HG02759 (cell line): ENCODE measurements at regions not wholly inside any gene's neighbourhood (a gene's known extent, or its start where the extent isn't known, plus 50 kb on each side); places are given as distances from the start of the nearest gene placed in this dataset.

ENCODE experiments used
- ATAC-seq: cut with Tn5 transposase; IDR thresholded peaks from one replicate; pipeline ENCODE4 v1.9.1; 2021; ENCODE audit warnings: mild to moderate bottlenecking, moderate library complexity; ENCODE audit not compliant: unreplicated experiment

DNA sequence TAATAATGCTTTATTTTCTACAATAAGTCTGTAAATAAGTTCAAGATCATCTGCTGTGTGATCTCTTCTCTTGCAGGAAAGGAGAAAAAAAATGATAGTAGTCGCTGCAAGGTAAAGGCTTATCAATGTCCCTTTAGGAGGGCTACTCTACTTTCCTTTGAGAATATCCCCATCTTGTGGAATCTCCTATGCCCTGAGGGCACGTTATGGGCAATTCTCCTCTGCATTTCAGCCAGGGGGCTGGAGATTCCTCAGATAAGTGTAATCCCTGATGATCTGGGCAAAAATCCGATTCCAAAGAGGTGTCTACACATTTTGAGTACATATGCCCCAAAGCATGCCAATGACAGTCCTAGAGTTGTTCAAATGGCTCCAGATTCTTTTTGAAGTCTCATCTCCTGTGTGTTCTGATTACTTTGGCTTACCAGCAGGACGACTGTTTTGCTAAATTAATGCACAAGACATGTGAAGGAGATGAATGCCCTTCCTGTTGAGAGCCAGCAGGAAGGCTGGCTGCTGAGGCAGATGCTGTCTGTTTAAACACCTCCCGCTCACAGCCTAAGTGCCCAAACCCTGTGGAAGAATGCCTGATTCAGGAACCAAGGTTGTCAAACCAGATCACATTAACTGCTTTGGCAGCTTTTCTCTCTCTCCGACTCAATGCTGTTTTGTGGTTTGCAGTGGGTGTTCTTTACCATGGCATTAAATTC lies 171.2 kb upstream of the COL1A2 start:
- no peak for ATAC-seq

GRCh38 chr7:94228223-94228622 lies 166.5 kb upstream of the COL1A2 start:
- no peak for ATAC-seq

DNA sequence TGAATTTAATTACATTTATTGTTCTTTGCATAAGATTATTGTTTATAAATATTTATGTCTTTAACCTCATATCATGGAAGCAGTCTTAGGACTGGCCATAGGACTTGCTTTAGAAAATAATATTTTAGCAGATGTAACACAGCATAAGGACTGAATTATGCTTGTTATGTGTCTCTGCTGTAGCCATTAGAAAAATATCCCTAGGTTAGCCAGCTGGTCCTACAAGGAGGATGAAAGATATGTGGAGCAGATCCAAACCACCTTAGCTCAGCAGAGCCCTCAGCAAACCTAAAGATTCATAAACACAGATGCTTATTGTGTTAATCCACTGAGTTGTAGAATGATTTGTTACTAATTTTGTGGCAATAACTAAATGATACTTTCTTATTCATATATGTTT lies 166.0 kb upstream of the COL1A2 start:
- no peak for ATAC-seq

- no peak for ATAC-seq
Observed at GRCh38 chr7:94231305-94231704, 163.4 kb upstream of the COL1A2 start.

DNA sequence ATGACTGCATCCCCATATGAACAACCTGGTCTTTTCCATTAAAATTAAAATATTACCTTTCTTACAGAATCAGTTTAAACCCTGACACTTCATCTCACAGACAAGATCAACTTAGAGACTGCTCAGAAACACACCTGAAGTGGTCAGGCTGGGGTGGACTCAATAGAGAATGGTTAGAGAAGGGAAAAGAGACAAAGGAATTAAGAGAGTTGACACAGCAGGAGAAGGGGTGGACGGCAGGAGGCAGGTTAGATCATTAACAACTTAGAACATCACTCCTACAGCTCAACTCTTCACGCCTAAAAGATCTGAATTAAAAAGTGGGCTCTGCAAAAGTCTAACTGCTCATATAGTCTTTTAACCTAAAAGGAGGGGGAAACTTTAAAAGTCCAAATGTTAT lies 157.7 kb upstream of the COL1A2 start:
- ATAC-seq, result no peak

DNA sequence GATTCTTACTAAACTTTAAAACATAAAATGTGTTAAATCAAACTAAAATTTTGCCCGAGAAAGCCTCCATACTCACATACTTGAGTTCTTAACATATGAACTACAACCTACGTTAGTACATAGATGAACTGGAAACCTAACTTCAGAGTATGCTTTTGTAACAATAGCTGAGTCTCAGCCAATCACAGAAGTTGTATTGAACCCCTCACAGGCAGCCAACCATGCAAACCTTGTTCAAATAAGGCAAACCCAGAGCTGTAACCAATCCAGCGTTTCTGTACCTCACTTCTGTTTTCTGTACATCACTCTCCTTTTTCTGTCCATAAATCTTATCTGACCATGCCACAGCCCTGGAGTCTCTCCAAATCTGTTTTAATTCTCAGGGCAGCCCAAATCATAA lies 157.3 kb upstream of the COL1A2 start:
- no peak for ATAC-seq

DNA sequence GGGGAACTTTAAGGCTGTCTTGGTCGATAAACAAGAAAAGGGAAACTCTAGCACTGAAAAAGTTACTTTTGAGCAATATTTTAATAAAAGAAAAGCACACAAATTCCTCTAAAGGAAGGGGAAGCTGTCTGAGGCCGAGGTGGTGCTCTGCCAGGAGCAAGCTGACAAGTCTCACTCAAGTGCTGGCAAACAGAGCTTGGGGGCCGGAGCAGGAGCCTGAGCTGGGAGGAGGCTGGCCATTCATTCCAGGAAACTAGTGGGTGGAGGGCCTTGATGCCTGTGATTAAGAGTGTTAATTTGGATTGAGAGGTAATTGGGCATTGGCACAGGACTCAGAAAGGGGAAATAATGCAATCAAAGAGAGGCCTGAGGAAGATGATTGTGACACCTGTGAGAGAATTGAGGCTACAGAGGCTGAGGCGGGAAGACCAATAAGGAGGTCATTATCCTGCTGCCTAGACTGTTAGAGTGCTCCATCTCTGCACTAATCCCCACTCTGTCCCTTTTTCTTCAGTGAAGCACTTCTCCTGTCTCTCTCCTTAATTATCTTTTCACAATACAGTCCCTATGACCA lies 154.9 kb upstream of the COL1A2 start:
- ATAC-seq, result no peak

DNA sequence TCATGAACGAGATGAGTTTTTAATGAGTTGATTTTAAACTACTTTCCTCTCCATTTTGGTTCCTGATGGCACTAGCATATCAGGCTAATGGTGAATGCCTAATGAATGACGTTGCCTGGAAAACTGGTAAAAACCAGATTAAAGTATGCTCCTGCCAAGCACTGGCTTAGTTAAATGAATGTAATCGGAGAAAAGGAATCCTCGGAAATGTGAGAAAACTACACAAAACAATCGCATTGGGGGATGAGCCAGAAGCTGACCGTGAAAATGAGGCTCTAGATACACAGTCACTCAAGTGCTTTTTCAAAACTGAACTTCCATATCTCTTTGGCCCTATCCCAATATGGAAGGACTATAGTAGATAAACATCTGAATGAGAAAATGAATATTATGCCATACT lies 153.8 kb upstream of the COL1A2 start:
- ATAC-seq, result no peak

DNA sequence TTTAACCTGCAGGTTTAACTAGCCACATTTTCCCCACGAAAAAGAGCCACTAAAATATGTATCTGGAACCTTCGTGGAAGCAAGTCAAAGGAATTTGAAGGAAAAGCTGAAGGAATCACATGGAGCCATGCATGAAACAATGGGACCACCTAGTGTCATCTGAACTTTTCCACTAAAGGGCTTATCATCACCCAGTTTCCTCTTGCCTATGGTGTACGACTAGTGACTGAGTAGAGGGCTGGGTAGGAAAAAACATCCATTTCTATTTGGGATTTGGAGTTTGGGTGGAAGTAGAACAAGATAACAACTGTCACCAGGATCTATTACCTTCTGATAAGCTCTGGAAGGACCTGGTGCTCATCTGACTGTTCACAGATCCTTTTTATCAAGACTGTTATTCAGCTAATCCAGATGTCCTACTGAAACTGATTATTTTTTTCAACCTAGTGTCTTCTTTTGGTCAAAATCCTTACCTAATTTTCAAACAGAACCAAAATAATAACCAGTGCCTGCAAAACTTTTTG lies 153.2 kb upstream of the COL1A2 start:
- no peak for ATAC-seq

DNA sequence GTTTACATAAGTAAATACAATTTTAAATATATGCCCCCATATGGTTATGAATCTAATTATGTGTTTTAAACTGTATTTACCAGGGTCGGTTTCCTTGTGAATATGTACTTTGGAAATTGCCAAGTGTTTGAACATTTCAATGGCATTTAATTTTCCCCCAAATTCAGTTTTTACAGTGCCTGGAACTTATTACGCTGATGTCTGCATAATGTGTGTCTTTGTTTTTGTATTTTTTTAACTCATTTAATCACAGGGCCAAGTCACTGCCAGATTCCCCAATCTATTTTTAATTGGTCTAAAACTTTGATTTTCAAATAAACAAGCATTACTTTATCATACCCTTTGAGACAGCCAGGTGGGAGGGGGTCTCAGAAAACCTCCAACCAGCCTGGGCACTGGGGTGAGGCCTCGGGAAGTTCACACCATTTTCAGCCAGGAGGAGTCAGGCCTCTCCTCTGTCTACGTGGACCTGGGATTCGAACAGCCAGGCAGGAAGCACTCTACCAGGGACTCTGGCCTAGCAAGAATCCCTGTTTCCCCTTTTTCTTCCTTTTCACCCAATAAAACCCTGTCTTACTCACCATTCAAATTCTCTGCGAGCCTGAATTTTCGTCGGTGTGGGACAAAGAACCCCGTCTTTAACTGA lies 151.5 kb upstream of the COL1A2 start:
- no peak for ATAC-seq

- ATAC-seq, result no peak
Observed at GRCh38 chr7:94244760-94245159, 149.9 kb upstream of the COL1A2 start.

DNA sequence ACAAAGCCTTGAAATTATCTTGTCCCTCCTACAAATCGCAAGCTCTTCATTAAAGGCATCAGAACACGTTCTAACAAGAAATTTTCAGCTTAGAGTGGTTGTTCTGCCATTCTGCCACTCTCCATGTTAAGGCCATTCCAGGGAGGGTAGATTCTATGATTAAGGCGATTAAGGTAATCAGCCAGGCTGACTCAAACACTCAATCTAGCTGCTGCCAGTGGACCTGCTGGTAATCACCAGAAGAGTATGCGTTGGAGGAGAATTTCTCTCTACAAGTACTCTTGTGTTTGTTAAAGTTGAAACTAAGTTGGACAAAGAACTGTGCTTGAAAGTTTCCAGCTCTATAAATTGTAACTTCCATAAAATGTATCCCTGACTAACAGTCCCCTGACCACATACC lies 149.2 kb upstream of the COL1A2 start:
- ATAC-seq, result no peak

- ATAC-seq, result no peak
Observed at GRCh38 chr7:94247970-94248369, 146.7 kb upstream of the COL1A2 start.

- ATAC-seq, result no peak
Observed at GRCh38 chr7:94249631-94250030, 145.1 kb upstream of the COL1A2 start.

GRCh38 chr7:94250124-94250523 lies 144.6 kb upstream of the COL1A2 start:
- ATAC-seq, result no peak

- ATAC-seq, result no peak
Observed at GRCh38 chr7:94250987-94251386, 143.7 kb upstream of the COL1A2 start.

DNA sequence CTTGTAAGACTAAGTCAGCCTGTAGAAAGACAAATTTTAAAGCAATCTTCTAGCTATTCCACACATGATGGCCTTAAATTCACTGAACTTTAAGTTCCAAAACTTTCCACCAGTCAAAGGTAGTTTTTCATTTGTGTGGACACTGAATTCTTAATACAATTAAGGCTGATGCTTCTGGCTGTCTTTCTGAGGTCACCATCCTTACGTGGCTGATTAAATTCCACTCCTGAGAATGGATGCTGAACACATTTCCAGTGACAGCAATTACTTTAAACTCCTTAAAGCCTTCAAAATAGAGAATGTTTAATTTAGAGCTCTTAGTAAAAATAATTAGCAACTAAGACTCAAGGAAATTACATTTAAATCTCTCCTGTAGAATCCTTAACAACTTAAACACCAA lies 142.6 kb upstream of the COL1A2 start:
- no peak for ATAC-seq

DNA sequence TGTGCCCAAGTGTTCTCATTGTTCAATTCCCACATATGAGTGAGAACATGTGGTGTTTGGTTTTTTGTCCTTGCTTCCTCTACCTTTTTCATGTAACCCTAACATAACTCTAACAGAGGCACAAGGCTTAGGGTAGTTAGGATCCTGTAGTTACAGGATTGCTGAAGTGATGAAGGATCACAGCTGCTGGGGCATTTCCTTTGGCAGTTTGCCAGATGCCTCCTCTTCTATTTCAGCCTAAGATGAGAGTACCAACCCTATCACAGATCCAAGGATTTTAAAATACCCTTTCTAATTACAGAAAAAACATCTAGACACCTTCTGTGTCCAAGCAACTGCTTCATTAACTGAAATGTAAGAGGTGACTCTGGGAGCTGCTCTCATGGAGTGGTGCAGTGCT lies 141.7 kb upstream of the COL1A2 start:
- ATAC-seq, result no peak

- ATAC-seq, result no peak
Observed at GRCh38 chr7:94253686-94254085, 141.0 kb upstream of the COL1A2 start.

GRCh38 chr7:94258418-94259300 lies 136.0 kb upstream of the COL1A2 start:
- no peak for ATAC-seq

GRCh38 chr7:94261067-94261466 lies 133.6 kb upstream of the COL1A2 start:
- no peak for ATAC-seq
